DOHH2 (cell line): ENCODE measurements at regions not wholly inside any gene's neighbourhood (a gene's known extent, or its start where the extent isn't known, plus 50 kb on each side); places are given as distances from the start of the nearest gene placed in this dataset.

Source experiments
- H3F3A ChIP-seq: fragments of 200-600 bp; sonication (generic), shearing (Covaris generic); 2 replicates; pipeline ENCODE4 v1.6.0; 2016; ENCODE audit warnings: antibody characterized with exemption, mild to moderate bottlenecking; ENCODE audit not compliant: control insufficient read depth, insufficient read depth
- H3K27ac ChIP-seq: fragments of 200-600 bp; sonication (generic); 2 replicates; pipeline ENCODE4 v1.5.1; 2014; ENCODE audit warnings: low read depth, mild to moderate bottlenecking, low read length, moderate library complexity
- H3K27me3 ChIP-seq: fragments of 200-600 bp; sonication (generic); 2 replicates; pipeline ENCODE4 v1.6.1; 2014; ENCODE audit warnings: mild to moderate bottlenecking, low read length, mixed read lengths; ENCODE audit not compliant: control insufficient read depth
- H3K36me3 ChIP-seq: fragments of 200-600 bp; sonication (generic); 2 replicates; pipeline ENCODE4 v1.6.1; 2014; ENCODE audit warnings: mild to moderate bottlenecking, low read length, moderate library complexity, mixed read lengths; ENCODE audit not compliant: control insufficient read depth
- H3K4me1 ChIP-seq: fragments of 200-600 bp; sonication (generic); 2 replicates; pipeline ENCODE4 v1.6.1; 2014; ENCODE audit warnings: mild to moderate bottlenecking, low read length, mixed read lengths; ENCODE audit not compliant: control insufficient read depth
- H3K4me2 ChIP-seq: fragments of 200-600 bp; sonication (generic); 2 replicates; pipeline ENCODE4 v1.6.0; 2014; ENCODE audit warnings: mild to moderate bottlenecking, low read length, moderate library complexity
- H3K4me3 ChIP-seq: fragments of 200-600 bp; sonication (generic); 2 replicates; pipeline ENCODE4 v1.5.1; 2014; ENCODE audit warnings: mild to moderate bottlenecking, low read length, mixed read lengths
- H3K79me2 ChIP-seq: fragments of 200-600 bp; sonication (generic); 2 replicates; pipeline ENCODE4 v1.6.1; 2014; ENCODE audit warnings: mild to moderate bottlenecking, low read length, mixed read lengths; ENCODE audit not compliant: control insufficient read depth
- H3K9me2 ChIP-seq: fragments of 200-600 bp; sonication (generic); replicated peaks from 2 replicates; pipeline ENCODE4 v1.6.1; 2014; ENCODE audit warnings: mild to moderate bottlenecking, low read length, mixed read lengths; ENCODE audit not compliant: control insufficient read depth
- H3K9me3 ChIP-seq: fragments of 200-600 bp; sonication (generic); 2 replicates; pipeline ENCODE4 v1.6.1; 2014; ENCODE audit warnings: antibody characterized with exemption, low read length, mixed read lengths; ENCODE audit not compliant: control insufficient read depth, insufficient read depth
- H4K20me1 ChIP-seq: fragments of 200-600 bp; sonication (generic); 2 replicates; pipeline ENCODE4 v1.6.0; 2014; ENCODE audit warnings: low read depth, mild to moderate bottlenecking, antibody characterized with exemption, low read length, moderate library complexity; ENCODE audit not compliant: control insufficient read depth, insufficient read depth
- EZH2phosphoT487 ChIP-seq: fragments of 200-600 bp; sonication (generic); IDR thresholded peaks from 2 replicates; pipeline ENCODE4 v1.6.1; 2017; ENCODE audit warnings: borderline replicate concordance, mild to moderate bottlenecking, antibody characterized with exemption, low read length, moderate library complexity, mixed read lengths
- TF ChIP-seq, protein P1 (sequence below): fragments of 200-600 bp; sonication (generic); IDR thresholded peaks from one replicate; pipeline ENCODE4 v1.5.1; 2014; ENCODE audit warnings: antibody characterized with exemption, mild to moderate bottlenecking, low read depth, low read length; ENCODE audit not compliant: poor library complexity, severe bottlenecking

DNA sequence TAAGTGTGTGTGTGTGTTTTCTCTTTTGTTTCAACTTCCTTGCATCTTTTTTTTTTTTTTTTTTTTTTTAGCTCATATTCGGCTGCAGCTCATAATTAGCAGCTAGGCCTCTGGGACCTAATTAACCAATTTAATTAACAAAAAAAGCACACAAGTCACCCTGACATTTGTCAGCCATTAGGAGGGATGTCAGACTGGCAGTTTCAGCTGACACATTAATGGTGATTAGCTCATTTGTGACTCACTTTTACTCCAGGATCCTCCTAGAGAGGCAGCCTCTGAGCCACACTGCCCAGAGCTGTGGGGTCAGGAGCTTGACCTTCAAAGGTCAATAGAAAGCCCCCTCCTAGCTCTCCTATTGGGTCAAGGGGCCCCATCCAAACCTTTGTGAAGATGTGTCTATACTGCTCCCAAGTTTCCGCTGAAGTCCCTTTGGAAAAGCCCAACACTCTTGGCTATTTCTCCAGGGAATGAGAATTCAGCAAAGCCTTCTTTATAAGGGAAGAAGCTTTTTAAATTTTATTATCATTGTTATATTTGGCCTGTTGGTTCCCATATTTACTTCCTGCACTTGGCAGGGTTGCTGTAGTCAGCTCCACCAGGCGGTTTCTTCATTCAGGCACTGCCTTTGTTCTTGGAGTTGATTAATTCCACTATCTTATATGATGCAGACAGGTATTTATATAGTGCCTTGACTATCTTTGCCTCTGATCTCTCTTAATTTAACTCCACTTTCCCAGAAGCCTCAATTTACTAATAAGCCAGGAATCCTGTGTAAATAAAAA is 109.5 kb upstream of the HABP2 start:
- no peak for TF ChIP-seq EZH2phosphoT487
- TF ChIP-seq, protein P1, sequence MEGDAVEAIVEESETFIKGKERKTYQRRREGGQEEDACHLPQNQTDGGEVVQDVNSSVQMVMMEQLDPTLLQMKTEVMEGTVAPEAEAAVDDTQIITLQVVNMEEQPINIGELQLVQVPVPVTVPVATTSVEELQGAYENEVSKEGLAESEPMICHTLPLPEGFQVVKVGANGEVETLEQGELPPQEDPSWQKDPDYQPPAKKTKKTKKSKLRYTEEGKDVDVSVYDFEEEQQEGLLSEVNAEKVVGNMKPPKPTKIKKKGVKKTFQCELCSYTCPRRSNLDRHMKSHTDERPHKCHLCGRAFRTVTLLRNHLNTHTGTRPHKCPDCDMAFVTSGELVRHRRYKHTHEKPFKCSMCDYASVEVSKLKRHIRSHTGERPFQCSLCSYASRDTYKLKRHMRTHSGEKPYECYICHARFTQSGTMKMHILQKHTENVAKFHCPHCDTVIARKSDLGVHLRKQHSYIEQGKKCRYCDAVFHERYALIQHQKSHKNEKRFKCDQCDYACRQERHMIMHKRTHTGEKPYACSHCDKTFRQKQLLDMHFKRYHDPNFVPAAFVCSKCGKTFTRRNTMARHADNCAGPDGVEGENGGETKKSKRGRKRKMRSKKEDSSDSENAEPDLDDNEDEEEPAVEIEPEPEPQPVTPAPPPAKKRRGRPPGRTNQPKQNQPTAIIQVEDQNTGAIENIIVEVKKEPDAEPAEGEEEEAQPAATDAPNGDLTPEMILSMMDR = no peak
- H3K36me3 ChIP-seq = no peaks in the 10 kb centered on the region
- no peaks in the 10 kb centered on the region for H3K4me1 ChIP-seq

DNA sequence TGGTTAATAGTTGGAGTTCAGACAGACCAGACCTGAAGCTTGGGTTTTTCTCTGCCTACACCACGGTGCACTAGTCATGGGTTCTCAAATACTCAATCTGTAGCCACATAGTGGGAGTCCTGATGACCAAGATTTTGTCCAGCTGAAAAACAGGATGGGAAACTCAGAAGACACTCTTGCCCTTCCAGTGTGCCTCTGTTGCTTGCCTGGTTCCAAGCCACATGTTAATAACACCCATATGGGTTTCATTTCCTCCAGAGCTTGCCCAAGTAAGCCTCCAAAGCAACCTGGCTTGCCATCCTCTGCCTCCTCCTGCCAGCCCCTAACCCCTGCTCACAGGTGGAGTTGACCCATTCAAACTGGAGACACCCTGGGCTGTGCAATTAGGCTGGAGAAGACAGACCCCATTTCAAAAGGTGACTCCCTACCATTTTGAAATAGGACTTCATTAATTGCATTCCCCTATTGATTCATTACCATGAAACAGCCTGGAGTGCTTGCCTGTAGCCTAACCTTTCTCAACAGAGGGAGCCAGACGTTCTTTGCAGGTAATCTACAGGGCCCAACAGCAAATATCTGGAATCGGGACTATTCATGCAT is 108.0 kb upstream of the HABP2 start:
- Histone ChIP-seq H3K36me3 (no peaks in the 10 kb centered on the region), H3K4me1 (no peaks in the 10 kb centered on the region), H3K4me3 (no peak overlapping the region), H3K4me2 (no peak overlapping the region), H3K9me2 (no peaks in the 10 kb centered on the region), H3K79me2 (no peaks in the 10 kb centered on the region), H3K9me3 (no peaks in the 10 kb centered on the region), H4K20me1 (no peaks in the 10 kb centered on the region), H3K27me3 (0 out of 2 replicates have a peak, but pooled peaks cover 3% of the 10 kb centered on the region), H3K27ac (no peak overlapping the region), H3F3A (no peaks in the 10 kb centered on the region)
- TF ChIP-seq EZH2phosphoT487 = no peak
- TF ChIP-seq, protein P1 = no peak

More for the DNA sequence above, 109.5 kb upstream of the HABP2 start:
- no peaks in the 10 kb centered on the region for H3K79me2 ChIP-seq
- no peak overlapping the region for H3K4me2 ChIP-seq
- H4K20me1 ChIP-seq = no peaks in the 10 kb centered on the region
- H3K27ac ChIP-seq = no peak overlapping the region
- H3K4me3 ChIP-seq = no peak overlapping the region
- H3K9me3 ChIP-seq = no peaks in the 10 kb centered on the region
- H3K27me3 ChIP-seq = no peaks in the 10 kb centered on the region
- H3K9me2 ChIP-seq = no peaks in the 10 kb centered on the region
- H3F3A ChIP-seq = no peaks in the 10 kb centered on the region

DNA sequence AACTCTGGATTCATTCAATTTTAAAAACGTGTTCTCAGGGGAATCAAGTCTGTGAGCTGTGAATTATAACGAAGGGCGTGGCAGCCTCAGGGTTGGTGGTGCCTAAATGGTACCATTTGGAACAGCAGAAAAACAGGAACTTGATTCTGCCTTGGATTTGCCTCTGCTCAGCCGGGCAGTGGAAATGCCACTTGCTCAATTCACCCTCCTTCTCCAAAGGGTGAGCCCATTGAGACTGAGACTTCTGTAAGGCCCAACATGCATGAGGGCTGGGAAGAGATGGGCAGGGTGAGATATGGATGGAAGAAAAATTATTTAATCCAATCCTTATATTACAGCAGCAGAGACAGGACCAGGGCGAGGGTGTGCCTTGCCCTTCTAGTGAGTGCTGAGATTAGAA is 107.1 kb upstream of the HABP2 start:
- no peaks in the 10 kb centered on the region for H3K36me3 ChIP-seq
- H3K4me3 ChIP-seq = no peak overlapping the region
- no peaks in the 10 kb centered on the region for H3K9me3 ChIP-seq
- TF ChIP-seq EZH2phosphoT487 = no peak
- TF ChIP-seq, protein P1 = no peak
- no peaks in the 10 kb centered on the region for H3F3A ChIP-seq
- no peaks in the 10 kb centered on the region for H3K4me1 ChIP-seq
- 0 out of 2 replicates have a peak, but pooled peaks cover 3% of the 10 kb centered on the region for H3K27me3 ChIP-seq
- H3K4me2 ChIP-seq = no peak overlapping the region
- H3K9me2 ChIP-seq = no peaks in the 10 kb centered on the region
- no peaks in the 10 kb centered on the region for H3K79me2 ChIP-seq
- H3K27ac ChIP-seq = no peak overlapping the region
- H4K20me1 ChIP-seq = no peaks in the 10 kb centered on the region
